GM18505 (cell line): ENCODE measurements at regions not wholly inside any gene's neighbourhood (a gene's known extent, or its start where the extent isn't known, plus 50 kb on each side); places are given as distances from the start of the nearest gene placed in this dataset.
"Not testable (repeated sequence)": the region's sequence is repeated elsewhere in the genome, so short reads cannot be mapped to it uniquely, and the experiment has no call there.

ENCODE experiments used
- ATAC-seq: cut with Tn5 transposase; IDR thresholded peaks from one replicate; pipeline ENCODE4 v1.9.1; 2021; ENCODE audit not compliant: unreplicated experiment
- POLR2A ChIP-seq: IDR thresholded peaks from 4 replicates; pipeline ENCODE4 v1.6.1; 2011; ENCODE audit warnings: borderline replicate concordance; ENCODE audit not compliant: insufficient read depth, insufficient read length; ENCODE audit errors: extremely low read depth

GRCh38 chr2:53504507-53504906, 263.1 kb upstream of the CHAC2 start:
- ATAC-seq: no peak
- TF ChIP-seq POLR2A: no peak

GRCh38 chr2:53500181-53500580, 267.4 kb upstream of the CHAC2 start:
- no peak for TF ChIP-seq POLR2A
- no peak for ATAC-seq

- no peak for ATAC-seq
- TF ChIP-seq POLR2A: no peak
Measured at GRCh38 chr2:53498210-53498609, 269.4 kb upstream of the CHAC2 start.

GRCh38 chr2:53497020-53497419, 270.6 kb upstream of the CHAC2 start:
- TF ChIP-seq POLR2A: no peak

GRCh38 chr2:53493210-53493609, 274.4 kb upstream of the CHAC2 start:
- no peak for ATAC-seq
- TF ChIP-seq POLR2A: no peak

More at GRCh38 chr2:53497020-53497419, 270.6 kb upstream of the CHAC2 start:
- no peak for ATAC-seq

GRCh38 chr2:53490659-53491058, 276.9 kb upstream of the CHAC2 start:
- no peak for ATAC-seq
- no peak for TF ChIP-seq POLR2A

GRCh38 chr2:53486185-53486899, 281.3 kb upstream of the CHAC2 start:
- ATAC-seq: not testable (repeated sequence)

GRCh38 chr2:53485021-53485728, 282.4 kb upstream of the CHAC2 start:
- no peak for TF ChIP-seq POLR2A
- no peak for ATAC-seq

GRCh38 chr2:53484531-53484930, 283.1 kb upstream of the CHAC2 start:
- TF ChIP-seq POLR2A: no peak
- ATAC-seq: no peak

GRCh38 chr2:53477517-53477916, 290.1 kb upstream of the CHAC2 start:
- no peak for TF ChIP-seq POLR2A
- no peak for ATAC-seq

- no peak for TF ChIP-seq POLR2A
- ATAC-seq: no peak
Measured at GRCh38 chr2:53476834-53477233, 290.8 kb upstream of the CHAC2 start.

GRCh38 chr2:53475766-53476165, 291.8 kb upstream of the CHAC2 start:
- ATAC-seq: no peak
- TF ChIP-seq POLR2A: no peak

GRCh38 chr2:53475321-53475720, 292.3 kb upstream of the CHAC2 start:
- TF ChIP-seq POLR2A: no peak
- no peak for ATAC-seq

- TF ChIP-seq POLR2A: no peak
- no peak for ATAC-seq
Measured at GRCh38 chr2:53474914-53475313, 292.7 kb upstream of the CHAC2 start.
